ENCODE measurements at regions not wholly inside any gene's neighbourhood (a gene's known extent, or its start where the extent isn't known, plus 50 kb on each side); places are given as distances from the start of the nearest gene placed in this dataset.

DNA sequence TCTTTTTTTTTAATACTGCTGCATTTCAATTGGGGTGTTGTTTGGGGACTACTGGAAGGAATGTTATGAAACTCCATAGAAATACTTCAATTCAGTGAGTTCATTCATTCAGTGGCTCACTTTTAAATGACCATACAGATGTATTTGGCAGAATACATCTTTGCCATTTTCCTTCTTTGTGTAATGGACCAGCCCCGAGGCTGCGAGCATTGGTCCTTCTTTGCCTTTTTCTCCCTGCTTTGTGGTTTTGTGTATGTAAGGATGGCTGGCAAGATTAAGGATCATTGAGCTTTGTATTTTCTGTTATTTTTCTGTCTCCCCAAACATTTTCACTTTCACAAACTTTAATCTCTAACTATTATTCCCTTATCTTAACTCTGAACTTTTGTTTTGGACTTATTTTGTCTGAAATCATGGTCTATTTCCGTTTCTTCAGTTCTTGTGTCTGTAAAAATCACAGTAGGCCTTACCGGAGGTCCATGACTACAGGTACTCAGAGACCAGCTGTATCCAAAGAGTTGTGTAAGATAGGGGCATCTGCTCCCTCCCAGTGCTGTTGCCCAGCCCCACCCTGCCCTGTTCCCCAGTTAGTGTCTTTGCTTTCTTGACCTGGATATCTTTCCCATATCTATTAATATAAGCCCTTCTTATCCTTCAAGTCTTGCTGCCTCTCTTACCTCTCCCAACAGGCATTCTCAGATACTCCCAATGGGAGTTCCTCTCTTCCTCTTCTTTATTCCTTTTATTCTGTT, 154.3 kb upstream of the DMRT1 start:
- TF ChIP-seq CTCF (IDR thresholded peaks at IDR 0.05) (no peak), EP300 (IDR thresholded peaks at IDR 0.05) (no peak), POLR2A (IDR thresholded peaks at IDR 0.05) (no peak)
